ENCODE measurements at regions not wholly inside any gene's neighbourhood (a gene's known extent, or its start where the extent isn't known, plus 50 kb on each side); places are given as distances from the start of the nearest gene placed in this dataset.

GRCh38 chr4:52212702-52213101 lies 161.6 kb downstream of the SPATA18 start:
- ATAC-seq (ENCODE audit: low read depth) (no peak), DNase-seq (no peak)
- ChIA-PET POLR2A (no interaction called here), CTCF (no interaction called here)
- H3K36me3 Mint-ChIP-seq (ENCODE audit: low read depth): no peaks in the 10 kb centered on the region
- H3K27me3 Mint-ChIP-seq: no peaks in the 10 kb centered on the region
- H3K27ac Mint-ChIP-seq: no peak overlapping the region
- H3K4me3 Mint-ChIP-seq: no peak overlapping the region
- H3K9me3 Mint-ChIP-seq: peaks cover 6% of the 10 kb centered on the region
- intact Hi-C loops (cut with micrococcal nuclease): no loop called here
- no peaks in the 10 kb centered on the region for H3K4me1 Mint-ChIP-seq
- no peak for TF ChIP-seq CTCF (IDR thresholded peaks at IDR 0.05)

- Mint-ChIP-seq H3K27me3 (peaks cover 7% of the 10 kb centered on the region), H3K36me3 (ENCODE audit: low read depth) (no peaks in the 10 kb centered on the region), H3K9me3 (no peaks in the 10 kb centered on the region), H3K27ac (no peak overlapping the region), H3K4me3 (no peak overlapping the region), H3K4me1 (no peaks in the 10 kb centered on the region)
- ATAC-seq (ENCODE audit: low read depth) (no peak), DNase-seq (no peak)
- ChIA-PET POLR2A (no interaction called here), CTCF (no interaction called here)
- intact Hi-C loops (cut with micrococcal nuclease): no loop called here
- TF ChIP-seq CTCF (IDR thresholded peaks at IDR 0.05): no peak
These were observed 180.4 kb downstream of the SPATA18 start for GRCh38 chr4:52231526-52231925.

DNA sequence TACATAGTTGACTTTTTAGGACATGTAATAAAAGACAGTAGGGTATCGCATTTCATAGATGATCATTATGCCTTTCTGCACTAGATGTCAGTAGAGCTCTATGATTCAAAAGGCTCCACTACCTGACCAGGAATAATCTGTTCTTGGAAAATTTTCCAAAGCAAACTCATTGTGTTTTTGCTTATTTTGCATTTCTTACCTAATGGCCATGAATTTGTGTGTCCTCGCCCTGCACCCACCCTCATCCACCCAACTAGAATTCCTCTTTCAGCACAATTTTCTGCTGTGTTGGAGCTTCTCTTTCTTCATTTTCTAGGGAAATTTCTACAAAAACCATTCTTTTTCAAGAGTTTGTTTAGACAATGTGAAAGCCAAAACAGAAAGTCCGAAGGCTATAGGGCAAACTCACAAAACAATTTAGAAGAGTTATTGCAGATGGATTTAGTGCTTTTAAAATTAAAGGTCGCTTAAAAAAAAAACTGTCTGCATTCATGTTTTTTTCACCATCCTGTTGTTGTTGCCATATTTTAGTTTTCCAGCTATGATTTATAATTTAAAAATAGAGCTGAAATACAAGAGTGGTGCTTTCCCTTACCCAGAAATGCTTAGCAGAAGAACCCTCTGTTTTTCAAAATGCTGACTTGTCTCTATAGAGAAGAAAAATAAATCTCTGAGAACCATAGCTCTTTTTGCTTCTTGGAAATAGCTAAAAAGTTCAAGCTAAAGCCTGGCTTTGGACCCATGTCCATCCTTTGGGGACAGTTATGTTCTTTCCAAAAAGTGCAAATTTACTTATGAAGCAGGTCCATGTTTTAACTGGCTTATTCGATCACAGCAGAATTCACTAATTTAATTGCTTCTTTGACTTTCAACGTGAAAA lies 183.7 kb downstream of the SPATA18 start:
- ChIA-PET POLR2A (no interaction called here), CTCF (interaction anchor here (0.7 kb wide), 1 partner anchor 9 kb away, joined by 3 read pairs; no protein-coding TSS in a partner anchor)
- no peak overlapping the region for H3K4me3 Mint-ChIP-seq
- H3K36me3 Mint-ChIP-seq (ENCODE audit: low read depth): no peaks in the 10 kb centered on the region
- DNase-seq (no peak), ATAC-seq (ENCODE audit: low read depth) (no peak)
- peaks cover 7% of the 10 kb centered on the region for H3K27me3 Mint-ChIP-seq
- H3K27ac Mint-ChIP-seq: no peak overlapping the region
- H3K4me1 Mint-ChIP-seq: no peaks in the 10 kb centered on the region
- no peak for TF ChIP-seq CTCF (IDR thresholded peaks at IDR 0.05)
- H3K9me3 Mint-ChIP-seq: no peaks in the 10 kb centered on the region
- intact Hi-C loops (cut with micrococcal nuclease): no loop called here

- no peak overlapping the region for H3K4me3 Mint-ChIP-seq
- peaks cover 3% of the 10 kb centered on the region for H3K27me3 Mint-ChIP-seq
- no peak for TF ChIP-seq CTCF (IDR thresholded peaks at IDR 0.05)
- ChIA-PET POLR2A (no interaction called here), CTCF (no interaction called here)
- no peaks in the 10 kb centered on the region for H3K36me3 Mint-ChIP-seq (ENCODE audit: low read depth)
- ATAC-seq (ENCODE audit: low read depth) (no peak), DNase-seq (no peak)
- H3K27ac Mint-ChIP-seq: no peak overlapping the region
- no peaks in the 10 kb centered on the region for H3K9me3 Mint-ChIP-seq
- H3K4me1 Mint-ChIP-seq: no peaks in the 10 kb centered on the region
- intact Hi-C loops (cut with micrococcal nuclease): no loop called here
These were observed 184.6 kb downstream of the SPATA18 start for GRCh38 chr4:52235552-52236201.

GRCh38 chr4:52241916-52242315 lies 190.8 kb downstream of the SPATA18 start:
- H3K27me3 Mint-ChIP-seq: no peaks in the 10 kb centered on the region
- ChIA-PET CTCF (no interaction called here), POLR2A (no interaction called here)
- intact Hi-C loops (cut with micrococcal nuclease): no loop called here
- ATAC-seq (ENCODE audit: low read depth) (no peak), DNase-seq (no peak)
- TF ChIP-seq CTCF (IDR thresholded peaks at IDR 0.05): no peak
- H3K9me3 Mint-ChIP-seq: peaks cover 4% of the 10 kb centered on the region
- no peaks in the 10 kb centered on the region for H3K36me3 Mint-ChIP-seq (ENCODE audit: low read depth)
- no peaks in the 10 kb centered on the region for H3K4me1 Mint-ChIP-seq
- no peak overlapping the region for H3K27ac Mint-ChIP-seq
- H3K4me3 Mint-ChIP-seq: no peak overlapping the region
